HCT116 (cell line): ENCODE measurements at regions not wholly inside any gene's neighbourhood (a gene's known extent, or its start where the extent isn't known, plus 50 kb on each side); places are given as distances from the start of the nearest gene placed in this dataset.

ENCODE experiments used
- ATAC-seq: fragments of 200-7000 bp; cut with Tn5 transposase; 2 replicates; pipeline ENCODE4 v1.9.1; 2020; ENCODE audit warnings: mild to moderate bottlenecking, moderate library complexity
- BruUV-seq: library from RNA; stranded (reverse); fragments of 400-500 nt; replicated peaks from 2 replicates; lab custom pipeline; 2021; lab: Mats Ljungman, UMichigan
- CTCF ChIA-PET: fragments of 300-600 bp; sonication (Branson Sonifier 250); formaldehyde crosslinking; loops from one replicate; lab custom pipeline; 2021; ENCODE audit warnings: antibody characterized with exemption; lab: Charles Lee
- POLR2A ChIA-PET: fragments of 300-600, 350-600 bp; sonication (Branson Sonifier 250); formaldehyde crosslinking; loops from one replicate; lab custom pipeline; 2021; ENCODE audit warnings: antibody characterized with exemption; lab: Charles Lee
- RAD21 ChIA-PET, 2 experiments: fragments of 300-600 bp; sonication (Branson Sonifier 250); formaldehyde crosslinking; loops; one replicate each; lab custom pipeline; 2023; ENCODE audit warnings: low total read pairs in 2 of 2; ENCODE audit not compliant: uncharacterized antibody in 2 of 2, unreplicated experiment in 2 of 2, low non-redundant PET in 1 of 2; lab: Charles Lee
- DNase-seq: peaks from one replicate; pipeline ENCODE4 v3.0.0-alpha.2; 2010; ENCODE audit warnings: low read depth, low spot score
- H2AFZ ChIP-seq: fragments of 200-600 bp; shearing (Covaris generic), sonication (generic); 2 replicates; pipeline ENCODE4 v1.6.1; 2017; ENCODE audit warnings: low read depth, mixed run types, mixed read lengths, antibody characterized with exemption, low read length; ENCODE audit not compliant: poor library complexity, severe bottlenecking
- H3K27ac ChIP-seq: 2 replicates; pipeline ENCODE4 v1.5.1; 2012; ENCODE audit warnings: low read depth, low read length
- H3K27me3 ChIP-seq: fragments of 200-600 bp; sonication (generic); 2 replicates; pipeline ENCODE4 v1.6.1; 2016; ENCODE audit warnings: mixed run types, low read length, mixed read lengths; ENCODE audit not compliant: insufficient read depth
- H3K36me3 ChIP-seq, 2 experiments: fragments of 200-500 bp in 1 of 2; fragments of 200-600 bp in 1 of 2; sonication (Bioruptor generic) in 1 of 2; sonication (generic) in 1 of 2; 2 replicates each; pipeline versions ENCODE4 v1.5.1 to v1.6.1; 2014 to 2016; ENCODE audit warnings: low read length in 2 of 2, inconsistent platforms in 1 of 2, mixed read lengths in 1 of 2, mixed run types in 1 of 2; ENCODE audit not compliant: insufficient read depth in 2 of 2, control insufficient read depth in 1 of 2
- H3K4me1 ChIP-seq, 2 experiments: fragments of 200-600 bp in 1 of 2; sonication (generic) in 1 of 2; 2 replicates each; pipeline versions ENCODE4 v1.5.1 to v1.6.1; 2012 to 2017; ENCODE audit warnings: low read length in 2 of 2, inconsistent platforms in 1 of 2, mild to moderate bottlenecking in 1 of 2, mixed read lengths in 1 of 2, mixed run types in 1 of 2, moderate library complexity in 1 of 2; ENCODE audit not compliant: insufficient read depth in 2 of 2, control insufficient read depth in 1 of 2
- H3K4me2 ChIP-seq: fragments of 200-600 bp; sonication (generic); 2 replicates; pipeline ENCODE4 v1.6.1; 2017; ENCODE audit warnings: mixed run types, low read length, mixed read lengths
- H3K4me3 ChIP-seq, 2 experiments: fragments of 200-600 bp in 1 of 2; sonication (generic) in 1 of 2; replicated peaks in 1 of 2; 2 replicates each; pipeline ENCODE4 v1.5.1; 2011 to 2016; ENCODE audit warnings: low read length in 2 of 2, control low read depth in 1 of 2, low read depth in 1 of 2, mild to moderate bottlenecking in 1 of 2, mixed read lengths in 1 of 2, mixed run types in 1 of 2
- H3K79me2 ChIP-seq: fragments of 200-600 bp; sonication (generic); 2 replicates; pipeline ENCODE4 v1.6.1; 2017; ENCODE audit warnings: mild to moderate bottlenecking, mixed run types, low read length, moderate library complexity, mixed read lengths; ENCODE audit not compliant: insufficient read depth
- H3K9ac ChIP-seq: fragments of 200-600 bp; sonication (generic); 2 replicates; pipeline ENCODE4 v1.6.1; 2016; ENCODE audit warnings: low read length, mixed read lengths
- H3K9me2 ChIP-seq: fragments of 200-600 bp; sonication (generic), shearing (Covaris generic); 2 replicates; pipeline ENCODE4 v1.6.1; 2017; ENCODE audit warnings: mixed run types, mild to moderate bottlenecking, moderate library complexity; ENCODE audit not compliant: insufficient read depth
- H3K9me3 ChIP-seq, 2 experiments: fragments of 200-500 bp in 1 of 2; fragments of 200-600 bp in 1 of 2; sonication (Bioruptor generic) in 1 of 2; sonication (generic) in 1 of 2; 2 replicates each; pipeline ENCODE4 v1.6.1; 2014 to 2017; ENCODE audit warnings: low read length in 2 of 2, mixed read lengths in 2 of 2, inconsistent platforms in 1 of 2, low read depth in 1 of 2, mild to moderate bottlenecking in 1 of 2, mixed run types in 1 of 2, moderate library complexity in 1 of 2; ENCODE audit not compliant: control insufficient read depth in 1 of 2, insufficient read depth in 1 of 2
- H4K20me1 ChIP-seq: fragments of 200-600 bp; sonication (generic), shearing (Covaris generic); 2 replicates; pipeline ENCODE4 v1.6.1; 2017; ENCODE audit warnings: mixed run types, mild to moderate bottlenecking, moderate library complexity; ENCODE audit not compliant: insufficient read depth
- CTCF ChIP-seq, 3 experiments: fragments of 200-600 bp in 1 of 3; sonication (generic) in 1 of 3; IDR thresholded peaks in 2 of 3; conservative IDR thresholded peaks in 1 of 3; 2 replicates each; pipeline ENCODE4 v1.5.1; 2012 to 2017; ENCODE audit warnings: low read depth in 2 of 3, low read length in 2 of 3, antibody characterized with exemption in 1 of 3, borderline replicate concordance in 1 of 3, control low read depth in 1 of 3, mild to moderate bottlenecking in 1 of 3, mixed read lengths in 1 of 3, mixed run types in 1 of 3, moderate library complexity in 1 of 3; ENCODE audit not compliant: insufficient read depth in 1 of 3
- EGR1 ChIP-seq: IDR thresholded peaks from 2 replicates; pipeline ENCODE4 v1.6.1; 2012; ENCODE audit warnings: low read depth
- FOSL1 ChIP-seq: IDR thresholded peaks from 2 replicates; pipeline ENCODE4 v1.6.1; 2012; ENCODE audit warnings: low read depth
- MAX ChIP-seq: IDR thresholded peaks from 2 replicates; pipeline ENCODE4 v1.6.1; 2012
- RAD21 ChIP-seq: IDR thresholded peaks from 2 replicates; pipeline ENCODE4 v1.6.1; 2012; ENCODE audit warnings: low read depth, mild to moderate bottlenecking
- SIN3A ChIP-seq: IDR thresholded peaks from 2 replicates; pipeline ENCODE4 v1.6.1; 2012; ENCODE audit warnings: low read depth
- SRF ChIP-seq: IDR thresholded peaks from 2 replicates; pipeline ENCODE4 v1.6.1; 2012; ENCODE audit warnings: low read depth
- TCF7L2 ChIP-seq: IDR thresholded peaks from 2 replicates; pipeline ENCODE4 v1.7.0; 2011; ENCODE audit warnings: borderline replicate concordance, inconsistent platforms; ENCODE audit not compliant: insufficient read depth, insufficient read length; ENCODE audit errors: extremely low read depth
- ZFX ChIP-seq: fragments of 450-650 bp; IDR thresholded peaks from 2 replicates; pipeline ENCODE4 v1.6.1; 2017
- ZNF274 ChIP-seq: fragments of 200-500 bp; sonication (Bioruptor generic); IDR thresholded peaks from 2 replicates; pipeline ENCODE4 v1.6.1; 2014; ENCODE audit warnings: mild to moderate bottlenecking, low read depth, low read length, inconsistent platforms
- intact Hi-C: fragments of 100-400 bp; cut with micrococcal nuclease; formaldehyde crosslinking; loops from 2 replicates; pipeline ENCODE4 v1.10.0; 2022
- TF ChIP-seq, protein P1 (sequence below): IDR thresholded peaks from 2 replicates; pipeline ENCODE4 v1.6.1; 2012
- TF ChIP-seq, protein P2 (sequence below): IDR thresholded peaks from 2 replicates; pipeline ENCODE4 v1.6.1; 2012; ENCODE audit warnings: low read depth

DNA sequence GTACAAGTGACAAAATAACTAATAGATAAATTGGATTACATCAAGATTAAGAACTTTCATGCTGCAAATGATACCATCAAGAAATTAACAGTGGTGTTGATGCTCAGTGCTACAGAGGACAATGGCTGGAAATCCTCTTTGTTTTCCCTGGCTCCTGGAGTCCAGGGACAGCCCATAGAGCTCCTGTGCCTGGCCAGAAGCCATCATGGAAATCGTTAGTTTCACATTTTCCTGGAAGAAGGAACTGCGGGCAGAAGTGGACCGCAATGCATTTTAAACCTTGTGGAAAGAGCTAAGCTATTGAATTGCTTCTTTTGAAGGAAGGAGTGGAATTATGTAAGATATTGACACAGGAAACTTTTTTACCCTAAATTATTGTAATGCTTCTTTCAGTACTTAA lies 276.0 kb downstream of the GJA1 start (continued):
- TF ChIP-seq EGR1 (no peak), SRF (no peak), RAD21 (no peak), FOSL1 (no peak), SIN3A (no peak), ZFX (no peak), MAX (no peak), TCF7L2 (no peak)
- TF ChIP-seq, protein P1, sequence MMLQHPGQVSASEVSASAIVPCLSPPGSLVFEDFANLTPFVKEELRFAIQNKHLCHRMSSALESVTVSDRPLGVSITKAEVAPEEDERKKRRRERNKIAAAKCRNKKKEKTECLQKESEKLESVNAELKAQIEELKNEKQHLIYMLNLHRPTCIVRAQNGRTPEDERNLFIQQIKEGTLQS = no peak
- TF ChIP-seq, protein P2, sequence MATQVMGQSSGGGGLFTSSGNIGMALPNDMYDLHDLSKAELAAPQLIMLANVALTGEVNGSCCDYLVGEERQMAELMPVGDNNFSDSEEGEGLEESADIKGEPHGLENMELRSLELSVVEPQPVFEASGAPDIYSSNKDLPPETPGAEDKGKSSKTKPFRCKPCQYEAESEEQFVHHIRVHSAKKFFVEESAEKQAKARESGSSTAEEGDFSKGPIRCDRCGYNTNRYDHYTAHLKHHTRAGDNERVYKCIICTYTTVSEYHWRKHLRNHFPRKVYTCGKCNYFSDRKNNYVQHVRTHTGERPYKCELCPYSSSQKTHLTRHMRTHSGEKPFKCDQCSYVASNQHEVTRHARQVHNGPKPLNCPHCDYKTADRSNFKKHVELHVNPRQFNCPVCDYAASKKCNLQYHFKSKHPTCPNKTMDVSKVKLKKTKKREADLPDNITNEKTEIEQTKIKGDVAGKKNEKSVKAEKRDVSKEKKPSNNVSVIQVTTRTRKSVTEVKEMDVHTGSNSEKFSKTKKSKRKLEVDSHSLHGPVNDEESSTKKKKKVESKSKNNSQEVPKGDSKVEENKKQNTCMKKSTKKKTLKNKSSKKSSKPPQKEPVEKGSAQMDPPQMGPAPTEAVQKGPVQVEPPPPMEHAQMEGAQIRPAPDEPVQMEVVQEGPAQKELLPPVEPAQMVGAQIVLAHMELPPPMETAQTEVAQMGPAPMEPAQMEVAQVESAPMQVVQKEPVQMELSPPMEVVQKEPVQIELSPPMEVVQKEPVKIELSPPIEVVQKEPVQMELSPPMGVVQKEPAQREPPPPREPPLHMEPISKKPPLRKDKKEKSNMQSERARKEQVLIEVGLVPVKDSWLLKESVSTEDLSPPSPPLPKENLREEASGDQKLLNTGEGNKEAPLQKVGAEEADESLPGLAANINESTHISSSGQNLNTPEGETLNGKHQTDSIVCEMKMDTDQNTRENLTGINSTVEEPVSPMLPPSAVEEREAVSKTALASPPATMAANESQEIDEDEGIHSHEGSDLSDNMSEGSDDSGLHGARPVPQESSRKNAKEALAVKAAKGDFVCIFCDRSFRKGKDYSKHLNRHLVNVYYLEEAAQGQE = no peak
- TF ChIP-seq, all 23 proteins: peak for 0

GRCh38 chr6:121717686-121718085 lies 282.2 kb downstream of the GJA1 start:
- RAD21 ChIA-PET = no interaction called here
- no TSS peak for BruUV-seq

More at GRCh38 chr6:121717686-121718085, 282.2 kb downstream of the GJA1 start:
- Histone ChIP-seq H3K4me3 (no peak overlapping the region), H3K9me3 (no peaks in the 10 kb centered on the region), H3K36me3 (no peaks in the 10 kb centered on the region), H3K27me3 (no peaks in the 10 kb centered on the region), H3K9ac (no peak overlapping the region), H2AFZ (no peak overlapping the region), H3K9me2 (no peaks in the 10 kb centered on the region), H3K4me1 (no peaks in the 10 kb centered on the region), H3K4me2 (no peak overlapping the region), H3K79me2 (no peaks in the 10 kb centered on the region), H3K27ac (no peak overlapping the region), H4K20me1 (no peaks in the 10 kb centered on the region)
- CTCF ChIA-PET = no interaction called here
- DNase-seq (no peak), ATAC-seq (no peak)
- TF ChIP-seq ZNF274 = no peak
- TF ChIP-seq CTCF (IDR thresholded peaks at IDR 0.05 in 2 of 3, conservative IDR thresholded peaks at IDR 0.05 in 1 of 3; ENCODE audit: borderline replicate concordance in 1 of 3, insufficient read depth in 1 of 3, low read depth in 2 of 3, low read length in 2 of 3) = no peak
- TF ChIP-seq RAD21 = no peak
- TF ChIP-seq FOSL1 = no peak
- intact Hi-C loops = no loop called here
- POLR2A ChIA-PET = no interaction called here
